HL-60/S4 treated with phorbol 12-myristate 13-acetate at 8.2 ng/mL for 4 days and 3 days (cell line): ENCODE measurements at regions not wholly inside any gene's neighbourhood (a gene's known extent, or its start where the extent isn't known, plus 50 kb on each side); places are given as distances from the start of the nearest gene placed in this dataset.

Source experiments
- in situ Hi-C: fragments of 300-500 bp; cut with MboI; formaldehyde crosslinking; loops from 2 replicates; pipeline ENCODE4 v1.15.0; 2022; ENCODE audit warnings: low sequenced_read_pairs

DNA sequence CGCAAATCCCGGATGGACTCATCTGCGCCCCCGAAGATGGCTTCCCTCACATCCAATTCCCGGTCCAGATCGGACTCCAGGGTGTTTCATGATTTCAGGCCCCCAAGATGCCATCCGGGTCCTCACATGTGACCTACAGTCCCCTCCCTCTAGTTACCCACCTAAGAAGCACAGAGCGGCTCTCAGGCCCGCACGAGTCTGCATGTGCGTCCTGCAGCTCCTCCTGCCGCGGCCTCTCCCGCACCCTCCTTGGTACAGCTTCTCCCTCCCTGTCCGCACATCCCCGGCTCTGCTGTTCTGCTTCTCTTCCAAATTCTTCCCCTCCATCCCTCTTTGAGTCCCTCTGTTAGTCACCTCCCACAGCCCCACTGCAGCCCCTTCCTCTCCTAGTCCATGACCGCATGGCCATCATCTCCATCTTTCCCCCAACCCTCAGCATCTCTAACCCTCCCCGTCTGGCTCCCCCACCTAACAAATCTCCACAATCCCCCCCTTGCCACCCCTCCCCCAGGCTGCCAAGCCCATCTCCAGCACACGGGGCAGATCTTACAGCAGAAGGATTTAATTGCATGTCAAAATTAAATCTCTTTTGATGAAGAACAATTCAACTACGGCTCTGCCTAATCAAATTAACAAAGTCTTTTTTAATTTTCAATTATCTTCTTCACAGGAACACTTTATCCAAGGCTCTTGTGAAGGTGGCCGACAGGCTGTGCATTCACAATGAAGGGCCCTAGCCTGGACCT is 231.0 kb downstream of the RBFOX3 start:
- in situ Hi-C loops: loop anchor here (25.0 kb wide), 1 partner anchor 343 kb away; no protein-coding TSS in a partner anchor

DNA sequence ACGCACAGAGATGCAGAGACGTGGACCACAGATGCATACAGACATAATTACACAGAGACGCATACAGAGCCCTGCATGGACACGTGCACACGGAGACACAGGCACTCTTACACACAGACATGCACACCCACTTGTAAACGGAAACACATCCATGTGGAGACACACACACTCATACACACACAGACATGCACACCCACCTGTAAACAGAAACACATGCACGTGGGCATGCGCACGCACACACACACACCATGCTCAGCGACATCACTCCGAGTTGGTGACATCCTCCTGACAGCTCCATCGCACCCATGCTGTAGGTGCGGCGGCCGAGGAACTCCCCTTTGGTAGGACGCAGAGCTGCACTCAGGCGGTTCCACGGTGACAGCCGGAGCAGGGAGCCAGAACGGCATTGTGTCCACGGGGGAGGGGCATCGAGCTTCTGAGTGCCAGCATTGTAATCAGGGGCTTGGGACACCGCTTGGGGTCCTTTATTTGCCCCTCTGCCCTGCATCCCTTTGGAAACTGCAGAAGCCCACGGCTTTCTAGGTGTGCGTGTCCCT is 233.5 kb downstream of the RBFOX3 start:
- in situ Hi-C loops: loop anchor here (25.0 kb wide), 1 partner anchor 340 kb away; no protein-coding TSS in a partner anchor

- in situ Hi-C loops: loop anchor here (25.0 kb wide), 1 partner anchor 338 kb away; no protein-coding TSS in a partner anchor
These were observed 236.0 kb downstream of the RBFOX3 start for GRCh38 chr17:79374807-79375206.

DNA sequence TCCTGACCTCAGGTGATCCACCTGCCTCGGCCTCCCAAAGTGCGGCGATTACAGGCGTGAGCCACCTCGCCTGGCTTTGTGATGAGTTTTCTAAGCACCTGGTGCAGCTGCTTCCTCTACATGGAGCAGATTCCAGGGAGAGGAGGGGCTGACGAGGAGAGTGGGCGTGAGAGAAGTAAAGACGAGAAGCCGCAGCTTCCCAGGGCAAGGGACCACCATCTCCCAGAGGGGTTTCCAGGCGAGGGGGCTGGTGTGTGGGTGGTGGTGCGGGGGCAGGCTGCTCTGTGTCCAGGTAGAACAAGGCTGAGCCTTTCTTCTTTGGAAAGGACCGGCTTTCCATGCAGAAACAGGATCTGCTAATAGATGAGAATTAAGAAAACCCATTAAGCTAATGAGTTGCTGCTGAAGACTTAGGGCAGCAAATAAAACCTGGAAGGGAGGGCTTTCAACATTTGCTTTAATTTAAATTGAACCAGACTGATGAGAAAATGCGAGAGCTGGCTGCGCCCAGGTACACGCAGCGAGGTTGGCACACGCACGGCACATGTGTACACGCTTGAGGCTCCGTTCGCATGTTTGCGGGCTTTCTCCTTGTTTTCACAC is 236.7 kb downstream of the RBFOX3 start:
- in situ Hi-C loops: no loop called here

GRCh38 chr17:79372470-79373238 is 238.2 kb downstream of the RBFOX3 start:
- in situ Hi-C loops: no loop called here

DNA sequence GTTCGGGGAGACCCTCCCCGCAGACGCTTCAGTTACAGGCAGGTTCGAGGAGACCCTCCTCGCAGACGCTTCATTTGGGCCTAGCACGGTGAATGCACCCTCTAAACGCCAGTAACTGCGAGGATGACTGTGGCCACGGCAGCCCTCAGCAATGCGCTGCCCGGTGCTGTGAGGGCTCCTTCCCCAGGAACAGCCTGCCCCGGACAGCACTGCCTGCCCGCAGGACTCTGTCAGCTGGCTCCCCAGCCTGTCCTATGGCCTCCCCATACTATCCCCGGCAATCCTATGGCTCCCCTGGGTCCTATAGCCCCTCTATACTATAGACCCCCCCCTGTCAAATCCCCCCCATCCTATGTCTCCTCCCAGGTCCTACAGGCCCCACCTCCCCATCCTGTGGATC is 238.9 kb downstream of the RBFOX3 start:
- in situ Hi-C loops: no loop called here

- in situ Hi-C loops: no loop called here
These were observed 240.3 kb downstream of the RBFOX3 start for GRCh38 chr17:79370594-79370993.

DNA sequence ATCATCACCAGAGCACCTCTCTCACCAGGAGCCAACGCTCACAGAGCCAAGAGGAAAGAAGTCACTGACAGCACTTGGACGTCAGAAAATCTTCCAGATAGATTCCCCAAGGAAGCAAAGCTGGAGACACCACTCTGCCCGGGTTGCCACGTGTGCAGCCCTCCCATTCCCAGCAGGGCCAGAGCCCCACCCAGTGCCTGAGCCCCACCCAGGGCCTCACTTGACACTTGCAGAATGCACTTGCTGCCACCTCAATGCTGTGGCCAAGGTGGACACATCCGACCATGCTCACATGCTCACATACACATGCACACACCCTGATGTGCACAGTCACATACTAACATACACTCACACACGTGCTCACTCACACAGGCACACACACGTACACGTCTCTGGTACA is 240.7 kb downstream of the RBFOX3 start:
- in situ Hi-C loops: no loop called here

DNA sequence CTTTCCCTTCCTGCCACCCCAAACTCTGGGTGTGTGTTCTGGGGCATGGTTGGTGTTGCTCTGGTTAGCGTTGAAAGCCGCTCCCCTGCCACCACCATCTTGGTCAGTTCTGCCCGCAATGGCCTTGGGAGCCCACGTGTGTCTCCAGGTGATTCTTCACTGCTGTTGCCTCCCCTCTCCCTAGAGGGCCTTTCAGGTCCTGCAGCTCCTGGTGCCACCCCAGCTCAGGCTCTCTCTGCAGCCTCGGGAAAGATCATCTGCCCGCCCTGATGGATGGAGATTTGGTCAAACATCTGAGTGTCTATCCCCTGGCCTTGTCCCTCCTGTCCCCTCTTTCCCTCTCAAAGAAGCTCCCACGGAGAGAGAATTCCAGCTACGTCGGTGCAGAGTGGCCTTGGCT is 241.3 kb downstream of the RBFOX3 start:
- in situ Hi-C loops: no loop called here

DNA sequence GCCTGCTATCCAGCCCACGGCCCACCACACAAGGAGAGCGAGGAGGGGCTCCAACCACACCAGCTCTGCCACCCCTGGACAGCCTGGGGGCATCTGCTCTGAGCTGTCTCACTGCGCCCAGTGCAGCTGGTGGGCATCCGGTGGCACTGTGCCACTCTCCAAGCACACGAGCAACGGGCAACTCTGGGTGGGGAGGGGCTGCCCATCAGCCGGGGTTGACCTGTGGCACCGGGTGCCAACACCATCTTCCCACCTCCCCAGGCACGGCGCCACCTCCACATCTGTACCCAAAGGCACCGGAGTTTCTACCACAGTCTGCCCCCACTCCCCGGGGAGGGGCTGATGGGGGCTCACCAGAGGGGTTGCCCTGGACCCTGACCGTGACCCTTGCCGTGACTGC is 241.8 kb downstream of the RBFOX3 start:
- in situ Hi-C loops: no loop called here

DNA sequence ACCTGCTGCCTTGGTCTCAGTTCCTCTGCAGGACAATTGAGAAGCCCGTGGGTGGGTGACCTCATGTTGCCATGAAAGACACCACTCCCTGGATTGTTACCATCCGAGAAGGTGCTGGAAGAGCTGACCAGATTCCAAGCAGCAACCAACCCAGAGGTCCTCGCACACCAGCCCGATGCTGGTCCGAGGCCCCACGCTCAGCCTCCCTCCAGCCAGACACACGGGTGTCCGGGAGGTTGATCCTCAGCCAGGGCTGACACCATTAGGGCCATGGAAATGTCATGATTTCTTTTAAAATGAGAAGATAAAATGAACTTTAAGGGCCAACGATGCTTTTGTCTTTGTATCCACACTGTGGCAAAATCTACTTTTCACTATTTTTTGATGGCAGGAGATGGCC is 242.3 kb downstream of the RBFOX3 start:
- in situ Hi-C loops: no loop called here

GRCh38 chr17:79366988-79367571 is 243.8 kb downstream of the RBFOX3 start:
- in situ Hi-C loops: no loop called here

DNA sequence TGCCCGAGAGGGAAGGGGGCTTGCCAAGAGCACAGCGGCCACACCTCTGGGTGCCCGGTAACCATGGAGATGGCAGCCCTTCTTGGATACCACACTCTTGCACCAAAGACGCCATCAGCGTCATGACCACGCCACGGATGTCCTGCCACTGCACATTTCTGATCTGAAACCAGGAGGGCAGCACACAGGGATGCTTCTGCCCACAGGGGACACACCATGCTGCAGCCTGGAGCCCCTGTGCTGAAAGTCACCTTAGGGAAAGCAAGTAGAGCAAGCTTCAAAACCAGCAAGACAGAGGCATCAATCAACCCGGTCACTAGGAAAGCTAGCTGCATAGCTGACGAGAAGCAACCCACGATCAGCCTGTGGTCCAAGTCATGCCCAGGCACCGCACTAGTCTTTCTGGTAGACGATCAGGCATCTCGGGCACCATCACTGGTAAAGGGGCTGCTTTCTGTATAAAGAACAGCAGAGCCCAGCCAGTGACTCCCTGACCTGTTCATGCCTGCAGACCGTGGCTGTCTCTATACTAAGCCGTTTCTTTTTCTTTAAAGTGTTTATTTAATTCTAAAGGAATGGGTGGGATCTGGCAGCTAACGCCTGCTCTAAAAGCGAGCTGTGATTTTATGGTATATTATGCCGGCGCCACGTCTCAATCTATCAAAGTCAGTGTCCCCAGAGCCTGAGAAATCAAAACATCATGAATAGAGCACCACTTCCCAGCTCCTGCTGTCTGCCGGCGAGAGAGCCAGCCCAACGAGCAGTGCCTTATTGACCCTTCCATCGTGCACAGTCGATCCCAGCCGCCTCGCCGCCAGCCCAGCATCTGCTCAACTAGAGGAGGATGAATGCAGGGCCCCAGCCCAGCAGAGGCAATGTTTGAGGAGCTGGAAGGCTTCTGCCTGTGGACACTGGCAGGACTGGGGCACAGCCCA is 244.7 kb downstream of the RBFOX3 start:
- in situ Hi-C loops: no loop called here

- in situ Hi-C loops: no loop called here
These were observed 245.5 kb downstream of the RBFOX3 start for GRCh38 chr17:79365351-79365750.

DNA sequence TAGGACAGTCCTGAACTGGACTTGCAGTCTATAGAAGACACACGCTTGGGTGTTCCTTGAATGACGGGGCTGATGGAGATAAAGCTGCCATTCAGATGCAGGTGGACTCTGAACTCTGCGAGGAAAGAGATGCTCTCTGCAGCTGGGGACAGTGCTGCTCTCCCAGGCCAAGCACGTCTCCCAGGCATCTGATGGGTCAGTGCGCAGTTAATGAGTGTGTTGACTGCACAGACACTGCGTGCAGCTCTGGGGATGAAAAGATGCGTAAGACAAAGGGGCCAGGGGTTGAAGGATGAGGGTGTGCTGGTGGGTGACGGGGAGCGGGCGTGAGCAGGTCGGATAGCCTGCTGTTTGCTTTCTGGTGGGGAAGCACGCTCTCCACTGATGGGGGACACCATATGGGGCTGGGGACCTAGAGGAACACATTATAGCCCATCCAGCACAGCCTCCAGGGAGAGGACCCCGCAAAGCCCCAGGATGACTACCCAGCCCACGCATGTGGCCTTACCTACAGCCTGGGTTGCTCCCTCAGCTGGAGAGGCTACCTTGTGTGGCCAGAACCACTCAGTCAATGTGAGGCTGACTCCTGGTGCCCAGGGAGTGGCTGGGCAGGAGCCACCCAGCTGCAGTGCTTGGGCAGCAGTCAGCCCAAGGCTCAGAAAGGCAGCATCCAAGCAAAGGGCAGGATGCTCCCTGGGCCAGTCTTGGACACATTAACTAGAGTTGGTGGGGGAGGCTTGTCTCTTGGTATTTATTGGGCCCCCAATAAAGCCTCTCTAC is 246.3 kb downstream of the RBFOX3 start:
- in situ Hi-C loops: no loop called here

- in situ Hi-C loops: no loop called here
These were observed 247.1 kb downstream of the RBFOX3 start for GRCh38 chr17:79363552-79364275.

- in situ Hi-C loops: no loop called here
These were observed 248.0 kb downstream of the RBFOX3 start for GRCh38 chr17:79362772-79363305.
